ENCODE measurements at regions not wholly inside any gene's neighbourhood (a gene's known extent, or its start where the extent isn't known, plus 50 kb on each side); places are given as distances from the start of the nearest gene placed in this dataset.

GRCh38 chr7:80403686-80404241, 108.1 kb downstream of the GNAT3 start:
- DNase-seq, result no peak

- DNase-seq, result no peak
Observed at GRCh38 chr7:80401708-80402107, 110.2 kb downstream of the GNAT3 start.

GRCh38 chr7:80393786-80394185, 118.1 kb downstream of the GNAT3 start:
- no peak for DNase-seq

GRCh38 chr7:80392229-80393169, 119.4 kb downstream of the GNAT3 start:
- DNase-seq, result peak in 1 of 2 donors; percentile 53

GRCh38 chr7:80387634-80388193, 124.2 kb downstream of the GNAT3 start:
- DNase-seq, result no peak

GRCh38 chr7:80386686-80387085, 125.2 kb downstream of the GNAT3 start:
- no peak for DNase-seq

GRCh38 chr7:80385508-80385907, 126.4 kb downstream of the GNAT3 start:
- DNase-seq, result no peak

GRCh38 chr7:80380957-80381356, 130.9 kb downstream of the GNAT3 start:
- DNase-seq, result no peak

GRCh38 chr7:80379034-80379982, 132.6 kb downstream of the GNAT3 start:
- no peak for DNase-seq

- no peak for DNase-seq
Observed at GRCh38 chr7:80374321-80374720, 137.5 kb downstream of the GNAT3 start.

- no peak for DNase-seq
Observed at GRCh38 chr7:80373429-80374032, 138.3 kb downstream of the GNAT3 start.

- no peak for DNase-seq
Observed at GRCh38 chr7:80372415-80372814, 139.4 kb downstream of the GNAT3 start.

- no peak for DNase-seq
Observed at GRCh38 chr7:80370587-80370986, 141.3 kb downstream of the GNAT3 start.

GRCh38 chr7:80369321-80369720, 142.5 kb downstream of the GNAT3 start:
- DNase-seq, result no peak

- DNase-seq, result no peak
Observed at GRCh38 chr7:80362677-80363076, 149.2 kb downstream of the GNAT3 start.

GRCh38 chr7:80362010-80362618, 149.8 kb downstream of the GNAT3 start:
- no peak for DNase-seq

- no peak for DNase-seq
Observed at GRCh38 chr7:80359476-80359875, 152.4 kb downstream of the GNAT3 start.

- no peak for DNase-seq
Observed at GRCh38 chr7:80359029-80359428, 152.8 kb downstream of the GNAT3 start.

GRCh38 chr7:80357530-80357929, 154.3 kb downstream of the GNAT3 start:
- DNase-seq, result no peak

- DNase-seq, result no peak
Observed at GRCh38 chr7:80350430-80350829, 161.4 kb downstream of the GNAT3 start.

GRCh38 chr7:80348223-80348622, 163.6 kb downstream of the GNAT3 start:
- DNase-seq, result no peak

GRCh38 chr7:80347173-80347572, 164.7 kb downstream of the GNAT3 start:
- DNase-seq, result no peak

Data from inflammatory macrophage treated with lipopolysaccharide for 1 hour (primary cell).